ENCODE measurements at regions not wholly inside any gene's neighbourhood (a gene's known extent, or its start where the extent isn't known, plus 50 kb on each side); places are given as distances from the start of the nearest gene placed in this dataset.

DNA sequence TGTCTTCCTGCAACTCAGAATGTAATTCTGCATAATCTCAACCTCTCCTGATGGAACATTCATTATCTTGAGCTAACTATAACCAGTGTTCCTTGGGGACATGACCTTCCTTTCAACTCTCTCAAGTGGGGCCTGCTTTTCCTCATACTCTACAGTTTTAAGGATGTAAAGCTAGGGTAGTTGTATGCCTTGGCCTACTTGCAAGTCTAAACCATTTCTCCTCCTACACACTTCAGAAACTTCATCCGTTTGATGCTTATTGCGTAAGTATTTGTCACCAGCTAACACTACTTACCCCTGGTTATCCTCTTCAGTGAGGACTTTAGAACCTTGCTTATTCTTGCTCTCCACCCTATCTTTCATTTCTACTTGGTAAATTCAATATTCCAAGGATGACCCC, 548.9 kb downstream of the HINT1 start:
- TF ChIP-seq CTCF (IDR thresholded peaks at IDR 0.05; ENCODE audit: poor library complexity): no peak
- no peak for TF ChIP-seq EZH2 (IDR thresholded peaks at IDR 0.05; ENCODE audit: borderline replicate concordance)

Measured in hepatocyte (in vitro differentiated cells).